Mucosa of descending colon (tissue), 3 donors: ENCODE measurements at regions not wholly inside any gene's neighbourhood (a gene's known extent, or its start where the extent isn't known, plus 50 kb on each side); places are given as distances from the start of the nearest gene placed in this dataset.
"Not testable (repeated sequence)": the region's sequence is repeated elsewhere in the genome, so short reads cannot be mapped to it uniquely, and the experiment has no call there.

Experiments
- ATAC-seq: fragments of 200-7000 bp; cut with Tn5 transposase; one replicate; pipeline ENCODE4 v1.9.1; 2020; ENCODE audit warnings: mild to moderate bottlenecking, moderate library complexity
- DNase-seq, 3 donors: peaks; one replicate each; pipeline ENCODE4 v3.0.0-alpha.2; 2020
- H3K36me3 ChIP-seq: fragments of 200-600 bp; one replicate; pipeline ENCODE4 v1.8.0; 2021; ENCODE audit warnings: low read depth, mild to moderate bottlenecking
- H3K4me1 ChIP-seq: fragments of 200-600 bp; one replicate; pipeline ENCODE4 v1.8.0; 2021; ENCODE audit warnings: low read depth, mild to moderate bottlenecking
- H3K4me3 ChIP-seq: fragments of 200-600 bp; one replicate; pipeline ENCODE4 v1.8.0; 2021; ENCODE audit warnings: mild to moderate bottlenecking
- H3K9me3 ChIP-seq: fragments of 200-600 bp; one replicate; pipeline ENCODE4 v1.8.0; 2021; ENCODE audit warnings: mild to moderate bottlenecking
- intact Hi-C, 2 donors: fragments of 100-400 bp; cut with DNase I in 1 of 2; cut with micrococcal nuclease in 1 of 2; formaldehyde crosslinking; loops; one replicate each; pipeline versions ENCODE4 v1.11.0 to v1.11.1; 2022; cut with DNase I, micrococcal nuclease
- TF ChIP-seq, protein P1 (sequence below): fragments of 200-600 bp; IDR thresholded peaks from one replicate; pipeline ENCODE4 v1.8.0; 2022; ENCODE audit warnings: antibody characterized with exemption, mild to moderate bottlenecking
- donor health status: DM: no; HTN: no; CAD: no; lungs with moderate emphysema.
- donor health status: DM: no; HTN: no; CAD: no.
- donor health status: DM: no; HTN: yes; CAD: no.

- intact Hi-C loops: no loop called here
- DNase-seq: no peak
- no peak overlapping the region for H3K4me3 ChIP-seq
- H3K9me3 ChIP-seq: no peaks in the 10 kb centered on the region
- no peak for ATAC-seq
- no peaks in the 10 kb centered on the region for H3K36me3 ChIP-seq
- TF ChIP-seq, protein P1, sequence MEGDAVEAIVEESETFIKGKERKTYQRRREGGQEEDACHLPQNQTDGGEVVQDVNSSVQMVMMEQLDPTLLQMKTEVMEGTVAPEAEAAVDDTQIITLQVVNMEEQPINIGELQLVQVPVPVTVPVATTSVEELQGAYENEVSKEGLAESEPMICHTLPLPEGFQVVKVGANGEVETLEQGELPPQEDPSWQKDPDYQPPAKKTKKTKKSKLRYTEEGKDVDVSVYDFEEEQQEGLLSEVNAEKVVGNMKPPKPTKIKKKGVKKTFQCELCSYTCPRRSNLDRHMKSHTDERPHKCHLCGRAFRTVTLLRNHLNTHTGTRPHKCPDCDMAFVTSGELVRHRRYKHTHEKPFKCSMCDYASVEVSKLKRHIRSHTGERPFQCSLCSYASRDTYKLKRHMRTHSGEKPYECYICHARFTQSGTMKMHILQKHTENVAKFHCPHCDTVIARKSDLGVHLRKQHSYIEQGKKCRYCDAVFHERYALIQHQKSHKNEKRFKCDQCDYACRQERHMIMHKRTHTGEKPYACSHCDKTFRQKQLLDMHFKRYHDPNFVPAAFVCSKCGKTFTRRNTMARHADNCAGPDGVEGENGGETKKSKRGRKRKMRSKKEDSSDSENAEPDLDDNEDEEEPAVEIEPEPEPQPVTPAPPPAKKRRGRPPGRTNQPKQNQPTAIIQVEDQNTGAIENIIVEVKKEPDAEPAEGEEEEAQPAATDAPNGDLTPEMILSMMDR: no peak
- H3K4me1 ChIP-seq: no peaks in the 10 kb centered on the region
Observed at GRCh38 chr12:131561051-131561450, 149.8 kb upstream of the SFSWAP start.

DNA sequence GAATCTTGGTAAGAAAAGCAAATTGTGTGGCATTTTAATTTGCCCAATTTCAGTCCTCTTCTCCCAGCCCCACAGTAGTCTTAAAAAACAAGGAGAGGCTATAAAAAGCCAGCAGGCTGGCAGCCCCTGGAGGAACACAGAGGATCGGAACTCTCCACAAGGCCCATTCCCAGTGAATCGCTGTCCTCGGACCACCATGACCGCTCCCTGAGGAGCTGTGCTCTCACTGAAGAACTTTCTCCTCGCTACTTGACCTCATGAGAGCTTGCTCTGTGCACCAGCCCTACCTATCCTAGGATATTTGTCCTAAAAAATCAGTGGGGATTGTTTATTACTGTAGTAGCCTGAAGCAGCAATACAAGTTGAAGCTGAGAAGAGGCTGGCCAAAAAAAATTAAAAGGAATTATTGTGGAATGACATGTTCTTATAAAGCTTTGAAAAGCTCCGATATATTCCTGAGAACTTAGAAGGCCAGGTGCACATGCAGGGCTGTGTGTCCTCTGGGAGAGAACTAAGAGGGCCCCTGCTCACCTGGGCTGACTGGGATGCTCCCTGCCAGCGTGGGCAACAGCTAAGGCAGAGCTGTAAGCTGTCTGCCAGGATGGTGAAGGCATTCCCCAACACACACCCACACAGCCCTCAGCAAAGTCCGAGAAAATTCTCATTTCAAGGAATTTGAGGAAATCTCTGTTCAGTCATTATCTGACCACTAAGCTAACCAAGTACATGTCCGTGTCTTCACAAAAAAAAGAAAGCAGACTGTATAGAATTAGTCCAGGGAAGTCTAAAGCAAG is 148.8 kb upstream of the SFSWAP start:
- ATAC-seq (no peak), DNase-seq (no peak)
- Histone ChIP-seq H3K4me3 (no peak overlapping the region), H3K9me3 (no peaks in the 10 kb centered on the region), H3K4me1 (no peaks in the 10 kb centered on the region), H3K36me3 (no peaks in the 10 kb centered on the region)
- intact Hi-C loops: no loop called here
- TF ChIP-seq, protein P1: no peak

- DNase-seq, H3K4me1 ChIP-seq, ATAC-seq, H3K4me3 ChIP-seq, H3K9me3 ChIP-seq, H3K36me3 ChIP-seq, intact Hi-C loops: not testable (repeated sequence)
Observed at GRCh38 chr12:131564138-131564727, 146.7 kb upstream of the SFSWAP start.

DNA sequence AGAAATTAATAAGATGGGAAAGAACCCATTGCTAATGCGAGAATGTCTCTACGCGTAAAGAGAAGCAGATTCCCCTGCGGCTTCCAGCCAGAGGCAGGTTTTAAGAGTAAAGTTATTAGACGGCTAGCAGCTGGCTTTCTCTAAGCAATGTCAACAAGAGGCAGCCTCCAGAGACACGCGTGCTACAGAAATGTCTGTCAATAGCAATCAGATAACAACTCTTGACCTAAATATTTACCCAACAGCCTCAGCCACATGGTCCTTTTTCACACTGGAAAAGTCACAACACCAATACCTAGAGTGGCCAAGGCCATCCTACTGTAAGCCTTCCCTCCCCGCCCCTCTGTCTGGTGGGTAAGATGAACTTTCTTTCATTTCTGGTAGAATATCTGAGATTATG is 146.0 kb upstream of the SFSWAP start:
- ATAC-seq (no peak), DNase-seq (no peak)
- Histone ChIP-seq H3K4me1 (no peaks in the 10 kb centered on the region), H3K36me3 (no peaks in the 10 kb centered on the region), H3K9me3 (no peaks in the 10 kb centered on the region), H3K4me3 (no peak overlapping the region)
- intact Hi-C loops: no loop called here
- TF ChIP-seq, protein P1: no peak

GRCh38 chr12:131565267-131566015 is 145.4 kb upstream of the SFSWAP start:
- intact Hi-C loops: no loop called here
- H3K36me3 ChIP-seq: no peaks in the 10 kb centered on the region
- no peaks in the 10 kb centered on the region for H3K9me3 ChIP-seq
- no peak for DNase-seq
- H3K4me1 ChIP-seq: no peaks in the 10 kb centered on the region
- no peak for ATAC-seq
- TF ChIP-seq, protein P1: no peak
- no peak overlapping the region for H3K4me3 ChIP-seq

- Histone ChIP-seq H3K4me3 (no peak overlapping the region), H3K9me3 (no peaks in the 10 kb centered on the region), H3K36me3 (no peaks in the 10 kb centered on the region), H3K4me1 (no peaks in the 10 kb centered on the region)
- DNase-seq (no peak), ATAC-seq (no peak)
- intact Hi-C loops: no loop called here
- TF ChIP-seq, protein P1: no peak
Observed at GRCh38 chr12:131568336-131568735, 142.6 kb upstream of the SFSWAP start.
